A549 (cell line): ENCODE measurements at regions not wholly inside any gene's neighbourhood (a gene's known extent, or its start where the extent isn't known, plus 50 kb on each side); places are given as distances from the start of the nearest gene placed in this dataset.

Experiments
- ATAC-seq, 2 experiments: fragments of 200-7000 bp in 1 of 2; fragments of >200 bp in 1 of 2; cut with Nextera tagmentation in 1 of 2; cut with Tn5 transposase in 1 of 2; 3 replicates each; pipeline versions ENCODE4 v1.8.0 to v1.9.1; 2018 to 2020; ENCODE audit warnings: mild to moderate bottlenecking in 1 of 2, moderate library complexity in 1 of 2
- CTCF ChIA-PET: fragments of 300-600 bp; sonication (Branson Sonifier 250); formaldehyde crosslinking; extraction: SDS; loops from one replicate; lab custom pipeline; 2021; ENCODE audit warnings: antibody characterized with exemption, inconsistent platforms; lab: Yijun Ruan, JAX
- POLR2A ChIA-PET: fragments of 350-600 bp; formaldehyde crosslinking; extraction: SDS; loops from one replicate; lab custom pipeline; 2021; ENCODE audit warnings: antibody characterized with exemption, inconsistent platforms; lab: Yijun Ruan, JAX
- DNase-seq, 2 experiments: peaks; one replicate each; pipeline versions ENCODE4 v3.0.0 to v3.0.0-alpha.2; 2011 to 2016; ENCODE audit warnings: low read depth in 1 of 2, low spot score in 1 of 2
- FAIRE-seq: peaks from 2 replicates; lab custom pipeline; 2011; peaks lifted over from hg19 to GRCh38; lab: Jason Lieb, UNC
- H3K27ac ChIP-seq, 2 experiments: fragments of >200 bp; sonication (Bioruptor Twin); formaldehyde crosslinking; 3 replicates each; pipeline ENCODE4 v1.5.1; 2016 to 2017
- H3K4me1 ChIP-seq: fragments of >200 bp; sonication (Bioruptor Twin); formaldehyde crosslinking; 3 replicates; pipeline ENCODE4 v1.6.1; 2016
- H3K4me2 ChIP-seq: fragments of >200 bp; sonication (Bioruptor Twin); formaldehyde crosslinking; 3 replicates; pipeline ENCODE4 v1.6.1; 2016
- H3K4me3 ChIP-seq: fragments of >200 bp; sonication (Bioruptor Twin); formaldehyde crosslinking; 3 replicates; pipeline ENCODE4 v1.5.1; 2016
- H3K9me3 ChIP-seq: fragments of >200 bp; sonication (Bioruptor Twin); formaldehyde crosslinking; 3 replicates; pipeline ENCODE4 v1.6.1; 2016
- CBX2 ChIP-seq: fragments of 200-600 bp; sonication (generic); IDR thresholded peaks from 2 replicates; pipeline ENCODE4 v1.6.1; 2016; ENCODE audit warnings: low read depth, mild to moderate bottlenecking, borderline replicate concordance
- CEBPB ChIP-seq, 2 experiments: fragments of >200 bp in 1 of 2; sonication (Bioruptor Twin) in 1 of 2; formaldehyde crosslinking in 1 of 2; IDR thresholded peaks; 2 replicates each; pipeline ENCODE4 v1.6.1; 2012 to 2016
- CHD2 ChIP-seq: fragments of 150-350 bp; IDR thresholded peaks from 2 replicates; pipeline ENCODE4 v1.6.1; 2014; ENCODE audit warnings: low read length; ENCODE audit not compliant: partially characterized antibody
- E2F6 ChIP-seq: IDR thresholded peaks from 2 replicates; pipeline ENCODE4 v1.6.1; 2012; ENCODE audit warnings: low read depth, borderline replicate concordance
- EHF ChIP-seq: fragments of 250-450 bp; sonication (Bioruptor Pico); IDR thresholded peaks from 2 replicates; pipeline ENCODE4 v1.5.0; 2020; ENCODE audit warnings: mild to moderate bottlenecking
- EHMT2 ChIP-seq: fragments of 200-600 bp; sonication (generic); IDR thresholded peaks from 2 replicates; pipeline ENCODE4 v1.6.1; 2016; ENCODE audit warnings: antibody characterized with exemption, low read depth, mild to moderate bottlenecking, moderate library complexity
- FOSL2 ChIP-seq, 2 experiments: fragments of 450-650 bp in 1 of 2; fragments of >200 bp in 1 of 2; sonication (Bioruptor Twin) in 1 of 2; formaldehyde crosslinking; IDR thresholded peaks; 2 replicates each; pipeline versions ENCODE4 v1.5.0 to v1.6.1; 2016 to 2020; ENCODE audit warnings: mild to moderate bottlenecking in 1 of 2, moderate library complexity in 1 of 2
- HDAC2 ChIP-seq: fragments of 200-600 bp; sonication (generic); IDR thresholded peaks from 2 replicates; pipeline ENCODE4 v1.6.1; 2016
- HEYL ChIP-seq: fragments of 250-450 bp; sonication (Bioruptor Pico); IDR thresholded peaks from 2 replicates; pipeline ENCODE4 v1.8.0; 2021; ENCODE audit warnings: mild to moderate bottlenecking, moderate library complexity
- HOXA7 ChIP-seq: fragments of 250-450 bp; sonication (Bioruptor Pico); IDR thresholded peaks from 2 replicates; pipeline ENCODE4 v1.5.0; 2020; ENCODE audit warnings: mild to moderate bottlenecking, moderate library complexity
- HOXB5 ChIP-seq: fragments of 250-450 bp; sonication (Bioruptor Pico); IDR thresholded peaks from 2 replicates; pipeline ENCODE4 v1.5.0; 2020; ENCODE audit warnings: mild to moderate bottlenecking, moderate library complexity
- JUNB ChIP-seq: fragments of >200 bp; sonication (Bioruptor Twin); formaldehyde crosslinking; IDR thresholded peaks from 2 replicates; pipeline ENCODE4 v1.6.1; 2016
- MAFK ChIP-seq: fragments of 450-650 bp; IDR thresholded peaks from 2 replicates; pipeline ENCODE4 v1.6.1; 2014; ENCODE audit not compliant: partially characterized antibody
- MYC ChIP-seq: IDR thresholded peaks from 2 replicates; pipeline ENCODE4 v1.6.1; 2012; ENCODE audit warnings: mild to moderate bottlenecking, inconsistent platforms, low read length, improper control_type of control experiment, borderline replicate concordance
- POLR2A ChIP-seq: IDR thresholded peaks from 2 replicates; pipeline ENCODE4 v1.6.1; 2012; ENCODE audit warnings: mild to moderate bottlenecking, low read length
- POLR2AphosphoS2 ChIP-seq: conservative IDR thresholded peaks from 2 replicates; pipeline ENCODE4 v1.6.1; 2012; ENCODE audit warnings: low read length, improper control_type of control experiment, inconsistent platforms
- RAD21 ChIP-seq, 2 experiments: fragments of >200 bp in 1 of 2; sonication (Bioruptor Twin) in 1 of 2; formaldehyde crosslinking in 1 of 2; IDR thresholded peaks in 1 of 2; conservative IDR thresholded peaks in 1 of 2; 2 replicates in 1 of 2; 3 replicates in 1 of 2; pipeline ENCODE4 v1.6.1; 2012 to 2018; ENCODE audit warnings: inconsistent platforms in 1 of 2
- RCOR1 ChIP-seq: fragments of 150-350 bp; IDR thresholded peaks from 2 replicates; pipeline ENCODE4 v1.6.1; 2014; ENCODE audit warnings: antibody characterized with exemption, low read length, low read depth
- RNF2 ChIP-seq: fragments of 200-600 bp; sonication (generic); IDR thresholded peaks from 2 replicates; pipeline ENCODE4 v1.6.1; 2016; ENCODE audit warnings: low read depth, mild to moderate bottlenecking, antibody characterized with exemption, moderate library complexity, borderline replicate concordance
- SMC3 ChIP-seq: fragments of >200 bp; sonication (Bioruptor Twin); formaldehyde crosslinking; IDR thresholded peaks from 3 replicates; pipeline ENCODE4 v1.6.1; 2018; ENCODE audit warnings: inconsistent platforms
- ZNF302 ChIP-seq: fragments of 250-450 bp; sonication (Bioruptor Pico); IDR thresholded peaks from 2 replicates; pipeline ENCODE4 v1.9.0; 2021; ENCODE audit warnings: inconsistent platforms, mild to moderate bottlenecking, moderate library complexity
- WGBS: methylation state at CpG from one replicate; pipeline ENCODE4 v1.1.6; 2017; ENCODE audit errors: missing lambda C conversion rate; 5-methylcytosine and 5-hydroxymethylcytosine counted together
- TF ChIP-seq, protein P1 (sequence below): fragments of 200-600 bp; sonication (generic); IDR thresholded peaks from 2 replicates; pipeline ENCODE4 v1.6.1; 2016; ENCODE audit warnings: antibody characterized with exemption, mild to moderate bottlenecking, moderate library complexity
- TF ChIP-seq, protein P2 (sequence below): IDR thresholded peaks from 2 replicates; pipeline ENCODE4 v1.6.1; 2012

DNA sequence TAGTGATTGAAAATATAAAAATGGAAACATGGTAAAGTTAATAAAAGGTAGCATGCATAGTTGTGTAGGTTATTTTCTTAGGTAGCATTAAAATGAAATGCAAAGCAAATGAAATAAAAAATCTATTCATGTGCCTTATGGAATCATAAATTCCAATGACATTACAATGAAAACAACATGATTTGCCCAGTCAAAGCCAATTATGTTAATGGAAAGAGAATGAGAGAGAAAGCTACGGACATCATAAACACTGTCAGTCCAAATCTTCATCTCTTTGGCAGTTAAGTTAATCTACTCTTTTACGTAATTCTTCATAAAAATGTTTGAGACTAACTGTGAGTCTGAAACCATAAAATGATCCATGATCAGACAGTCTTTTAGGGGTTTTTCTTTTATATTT is 636.7 kb upstream of the SYT4 start:
- POLR2A ChIA-PET = no interaction called here
- H3K4me1 ChIP-seq = no peaks in the 10 kb centered on the region
- TF ChIP-seq ZNF302 (CRISPR knock-in tag) (no peak), FOSL2 (IDR thresholded peaks at IDR 0.05) (no peak), FOSL2 (CRISPR knock-in tag; IDR thresholded peaks at IDR 0.05) (no peak), POLR2A (no peak), E2F6 (no peak), MYC (no peak), CHD2 (no peak), JUNB (no peak), HOXB5 (CRISPR knock-in tag) (no peak), HEYL (CRISPR knock-in tag) (no peak)
- TF ChIP-seq, protein P1, sequence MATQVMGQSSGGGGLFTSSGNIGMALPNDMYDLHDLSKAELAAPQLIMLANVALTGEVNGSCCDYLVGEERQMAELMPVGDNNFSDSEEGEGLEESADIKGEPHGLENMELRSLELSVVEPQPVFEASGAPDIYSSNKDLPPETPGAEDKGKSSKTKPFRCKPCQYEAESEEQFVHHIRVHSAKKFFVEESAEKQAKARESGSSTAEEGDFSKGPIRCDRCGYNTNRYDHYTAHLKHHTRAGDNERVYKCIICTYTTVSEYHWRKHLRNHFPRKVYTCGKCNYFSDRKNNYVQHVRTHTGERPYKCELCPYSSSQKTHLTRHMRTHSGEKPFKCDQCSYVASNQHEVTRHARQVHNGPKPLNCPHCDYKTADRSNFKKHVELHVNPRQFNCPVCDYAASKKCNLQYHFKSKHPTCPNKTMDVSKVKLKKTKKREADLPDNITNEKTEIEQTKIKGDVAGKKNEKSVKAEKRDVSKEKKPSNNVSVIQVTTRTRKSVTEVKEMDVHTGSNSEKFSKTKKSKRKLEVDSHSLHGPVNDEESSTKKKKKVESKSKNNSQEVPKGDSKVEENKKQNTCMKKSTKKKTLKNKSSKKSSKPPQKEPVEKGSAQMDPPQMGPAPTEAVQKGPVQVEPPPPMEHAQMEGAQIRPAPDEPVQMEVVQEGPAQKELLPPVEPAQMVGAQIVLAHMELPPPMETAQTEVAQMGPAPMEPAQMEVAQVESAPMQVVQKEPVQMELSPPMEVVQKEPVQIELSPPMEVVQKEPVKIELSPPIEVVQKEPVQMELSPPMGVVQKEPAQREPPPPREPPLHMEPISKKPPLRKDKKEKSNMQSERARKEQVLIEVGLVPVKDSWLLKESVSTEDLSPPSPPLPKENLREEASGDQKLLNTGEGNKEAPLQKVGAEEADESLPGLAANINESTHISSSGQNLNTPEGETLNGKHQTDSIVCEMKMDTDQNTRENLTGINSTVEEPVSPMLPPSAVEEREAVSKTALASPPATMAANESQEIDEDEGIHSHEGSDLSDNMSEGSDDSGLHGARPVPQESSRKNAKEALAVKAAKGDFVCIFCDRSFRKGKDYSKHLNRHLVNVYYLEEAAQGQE = no peak
- TF ChIP-seq, protein P2, sequence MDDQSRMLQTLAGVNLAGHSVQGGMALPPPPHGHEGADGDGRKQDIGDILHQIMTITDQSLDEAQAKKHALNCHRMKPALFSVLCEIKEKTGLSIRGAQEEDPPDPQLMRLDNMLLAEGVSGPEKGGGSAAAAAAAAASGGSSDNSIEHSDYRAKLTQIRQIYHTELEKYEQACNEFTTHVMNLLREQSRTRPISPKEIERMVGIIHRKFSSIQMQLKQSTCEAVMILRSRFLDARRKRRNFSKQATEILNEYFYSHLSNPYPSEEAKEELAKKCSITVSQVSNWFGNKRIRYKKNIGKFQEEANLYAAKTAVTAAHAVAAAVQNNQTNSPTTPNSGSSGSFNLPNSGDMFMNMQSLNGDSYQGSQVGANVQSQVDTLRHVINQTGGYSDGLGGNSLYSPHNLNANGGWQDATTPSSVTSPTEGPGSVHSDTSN = no peak
- CTCF ChIA-PET = no interaction called here
- FAIRE-seq (no peak), ATAC-seq (no peak), DNase-seq (no peak)
- no peaks in the 10 kb centered on the region for H3K9me3 ChIP-seq
- H3K4me2 ChIP-seq = no peak overlapping the region
- no peak overlapping the region for H3K4me3 ChIP-seq
- 3% methylated on average over 2 of the region's 2 CpGs for WGBS
- H3K27ac ChIP-seq = no peak overlapping the region

DNA sequence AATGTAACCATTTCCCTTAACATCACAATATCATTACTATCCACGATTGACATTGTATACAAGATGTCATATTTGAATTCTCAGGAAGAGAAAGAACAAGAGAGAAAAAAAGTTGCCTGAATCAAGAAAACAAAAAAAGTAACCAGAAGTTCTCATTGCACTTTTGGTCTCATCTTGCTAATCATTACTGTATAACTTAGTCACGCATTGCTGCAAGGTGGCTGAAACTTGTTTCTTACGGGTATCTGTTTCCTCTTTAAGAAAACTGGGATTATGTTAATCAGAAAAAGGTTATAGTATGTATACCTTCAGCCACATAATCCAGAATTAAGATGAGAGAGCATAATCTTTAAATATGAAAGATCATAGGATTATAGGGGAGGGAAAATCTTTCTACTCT is 639.7 kb upstream of the SYT4 start:
- CTCF ChIA-PET = no interaction called here
- no peak for DNase-seq
- no peak for ATAC-seq
- H3K9me3 ChIP-seq = no peaks in the 10 kb centered on the region
- H3K27ac ChIP-seq = no peak overlapping the region
- no peak overlapping the region for H3K4me2 ChIP-seq
- no peak for FAIRE-seq
- H3K4me3 ChIP-seq = no peak overlapping the region
- TF ChIP-seq RNF2 (no peak), CEBPB (IDR thresholded peaks at IDR 0.05) (no peak), EHF (no peak), POLR2A (no peak), MAFK (no peak), POLR2AphosphoS2 (no peak)
- H3K4me1 ChIP-seq = no peaks in the 10 kb centered on the region
- 22% methylated on average over 3 of the region's 3 CpGs for WGBS
- POLR2A ChIA-PET = no interaction called here

DNA sequence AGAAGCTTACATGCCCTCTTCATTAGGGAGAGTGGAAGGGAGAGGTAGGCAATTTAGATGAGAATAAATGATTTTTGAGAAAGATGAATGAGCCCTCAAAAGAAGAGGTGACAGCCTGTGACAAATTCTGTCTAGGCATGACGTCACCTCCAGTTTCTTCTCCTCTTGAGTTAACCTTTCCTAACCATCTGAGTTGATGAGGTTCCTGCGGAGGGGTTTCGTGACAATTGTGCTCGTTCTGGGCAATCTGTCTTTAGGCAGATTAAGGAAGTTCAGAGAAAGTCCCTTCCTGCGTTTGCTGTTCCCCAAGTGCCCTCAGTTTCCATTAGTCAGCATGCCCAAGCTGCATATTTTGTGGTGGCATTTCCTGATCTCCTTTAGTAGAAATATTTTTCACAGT is 640.2 kb upstream of the SYT4 start:
- WGBS = 10% methylated on average over 5 of the region's 5 CpGs
- H3K9me3 ChIP-seq = no peaks in the 10 kb centered on the region
- ATAC-seq = no peak

More for the DNA sequence above, 640.2 kb upstream of the SYT4 start:
- CTCF ChIA-PET = no interaction called here
- TF ChIP-seq CBX2 (no peak), HOXA7 (CRISPR knock-in tag) (no peak), EHMT2 (no peak), E2F6 (no peak), JUNB (no peak), RCOR1 (no peak), FOSL2 (IDR thresholded peaks at IDR 0.05) (no peak), FOSL2 (CRISPR knock-in tag; IDR thresholded peaks at IDR 0.05) (no peak), HDAC2 (no peak), SMC3 (no peak), RAD21 (conservative IDR thresholded peaks at IDR 0.05 in 1 of 2, IDR thresholded peaks at IDR 0.05 in 1 of 2) (no peak)
- TF ChIP-seq, protein P1 = no peak
- POLR2A ChIA-PET = no interaction called here
- FAIRE-seq = no peak
- no peaks in the 10 kb centered on the region for H3K4me1 ChIP-seq
- no peak overlapping the region for H3K4me2 ChIP-seq
- H3K27ac ChIP-seq = no peak overlapping the region
- no peak for DNase-seq
- no peak overlapping the region for H3K4me3 ChIP-seq
